IPS-18c (cell line): ENCODE measurements at regions not wholly inside any gene's neighbourhood (a gene's known extent, or its start where the extent isn't known, plus 50 kb on each side); places are given as distances from the start of the nearest gene placed in this dataset.

Experiments used
- H3K4me3 ChIP-seq: 2 replicates; pipeline ENCODE4 v1.7.0; 2013; ENCODE audit warnings: low read depth, mild to moderate bottlenecking, low read length, moderate library complexity; ENCODE audit not compliant: insufficient read depth
- H3K9me3 ChIP-seq: one replicate; pipeline ENCODE4 v1.6.1; 2013; ENCODE audit warnings: mild to moderate bottlenecking, low read length, moderate library complexity; ENCODE audit not compliant: control insufficient read depth, insufficient read depth

DNA sequence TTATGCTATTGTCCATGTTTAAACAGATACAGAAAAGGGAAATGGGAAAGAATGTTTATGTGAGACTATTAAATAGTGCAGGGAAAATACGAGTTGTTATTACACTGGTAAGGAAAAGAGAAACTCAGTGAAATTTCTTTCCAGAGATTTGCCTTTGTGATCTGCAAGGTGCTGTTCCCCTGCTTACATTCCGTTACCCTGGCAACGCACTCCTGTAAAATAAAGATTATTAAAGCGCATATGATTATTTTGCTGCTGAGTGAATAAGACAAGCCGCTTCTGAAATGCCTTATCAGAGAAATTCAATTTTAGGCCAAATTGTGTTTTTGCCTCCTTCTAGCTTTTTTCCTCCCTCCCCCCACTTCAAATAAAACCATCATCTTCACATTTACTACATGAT lies 328.6 kb upstream of the PMFBP1 start:
- no peak overlapping the region for H3K4me3 ChIP-seq

DNA sequence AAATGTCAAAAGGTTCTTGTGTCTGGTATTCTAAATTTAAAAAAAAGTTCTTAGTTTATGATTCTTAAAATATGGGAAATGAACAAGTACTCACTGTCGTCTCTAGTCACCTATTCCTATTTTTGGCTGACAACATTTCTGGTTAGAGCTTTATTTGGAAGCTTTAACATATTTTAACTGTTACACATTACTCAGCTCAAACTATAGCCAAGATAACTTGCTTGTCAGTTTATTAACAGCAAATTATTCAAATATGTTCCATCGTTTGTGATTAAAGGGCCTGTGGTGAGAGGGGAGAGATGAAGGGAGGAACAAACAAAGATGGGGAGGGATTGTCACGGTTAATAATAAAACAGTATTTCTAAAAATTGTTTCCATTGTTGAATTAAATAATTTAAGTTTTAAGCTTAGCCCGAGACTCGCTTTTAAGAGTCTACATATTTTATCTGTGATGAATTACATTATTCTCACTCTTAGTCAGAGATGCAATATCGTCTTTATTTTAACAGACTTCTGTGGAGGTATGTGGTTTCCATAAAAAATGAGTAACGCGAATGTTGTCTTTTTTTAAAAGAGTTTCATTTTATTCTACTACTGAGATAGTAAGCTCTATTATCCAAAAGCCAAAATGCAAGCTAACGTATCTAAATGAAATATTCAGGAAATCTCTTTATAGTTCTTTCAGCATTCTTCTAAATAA lies 321.9 kb upstream of the PMFBP1 start:
- H3K9me3 ChIP-seq: no peaks in the 10 kb centered on the region
- H3K4me3 ChIP-seq: no peak overlapping the region

More for the DNA sequence above, 328.6 kb upstream of the PMFBP1 start:
- H3K9me3 ChIP-seq: no peaks in the 10 kb centered on the region

DNA sequence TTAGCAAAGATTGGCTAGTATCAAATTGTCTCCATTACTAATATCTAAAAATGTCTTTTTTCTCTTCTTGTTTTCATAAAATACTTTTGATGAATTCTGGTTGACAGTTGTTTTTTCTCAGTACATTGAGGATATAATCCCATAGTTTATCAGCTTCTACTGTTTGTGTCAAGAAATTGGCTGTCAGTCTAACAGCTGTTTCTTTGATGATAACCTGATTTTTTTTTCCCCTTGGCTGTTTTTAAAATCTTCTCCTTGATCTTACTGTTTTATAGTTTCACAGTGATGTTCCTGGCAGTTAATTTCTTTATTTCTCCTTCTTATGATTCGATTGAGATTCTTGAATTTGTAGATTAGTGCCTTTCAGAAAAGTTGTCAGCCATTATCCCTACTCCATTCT lies 315.3 kb upstream of the PMFBP1 start:
- H3K9me3 ChIP-seq: no peaks in the 10 kb centered on the region
- H3K4me3 ChIP-seq: no peak overlapping the region

DNA sequence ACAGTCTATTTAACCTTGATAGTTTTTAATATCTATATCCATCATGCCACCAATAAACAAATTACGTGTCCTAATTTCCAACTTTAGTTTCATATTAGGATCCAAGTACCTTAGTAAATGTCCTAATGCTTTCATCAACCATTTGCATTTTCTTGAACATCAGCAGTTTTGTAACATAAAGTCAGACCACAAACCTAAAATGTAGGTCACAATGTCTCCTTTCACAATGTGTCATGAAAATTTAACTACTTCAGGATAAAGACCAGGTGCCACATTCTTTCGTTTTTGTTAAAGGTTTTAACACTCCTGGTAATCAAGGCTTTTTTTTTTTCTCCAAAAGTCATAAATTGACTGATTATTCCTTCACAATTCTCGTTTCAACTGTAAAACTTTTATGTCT lies 310.7 kb upstream of the PMFBP1 start:
- no peaks in the 10 kb centered on the region for H3K9me3 ChIP-seq

DNA sequence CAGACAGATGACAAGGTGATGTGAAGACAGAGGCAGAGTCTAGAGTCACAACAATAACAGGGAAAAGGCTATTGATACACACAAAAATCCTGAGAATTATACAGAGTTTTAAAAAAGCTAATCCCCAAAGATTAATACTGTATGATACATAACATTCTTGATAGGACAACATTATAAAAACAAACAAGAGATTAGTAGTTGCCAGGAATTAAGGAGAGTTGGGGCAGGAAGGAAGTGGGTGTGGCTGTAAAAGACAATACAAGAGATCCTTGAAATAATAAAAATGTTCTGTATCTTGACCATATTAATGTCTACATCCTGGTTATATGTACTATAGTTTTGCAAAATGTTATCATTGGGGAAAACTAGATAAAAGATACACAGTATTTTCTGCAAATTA lies 309.5 kb upstream of the PMFBP1 start:
- Histone ChIP-seq H3K4me3 (no peak overlapping the region), H3K9me3 (no peaks in the 10 kb centered on the region)

More for the DNA sequence above, 310.7 kb upstream of the PMFBP1 start:
- no peak overlapping the region for H3K4me3 ChIP-seq

DNA sequence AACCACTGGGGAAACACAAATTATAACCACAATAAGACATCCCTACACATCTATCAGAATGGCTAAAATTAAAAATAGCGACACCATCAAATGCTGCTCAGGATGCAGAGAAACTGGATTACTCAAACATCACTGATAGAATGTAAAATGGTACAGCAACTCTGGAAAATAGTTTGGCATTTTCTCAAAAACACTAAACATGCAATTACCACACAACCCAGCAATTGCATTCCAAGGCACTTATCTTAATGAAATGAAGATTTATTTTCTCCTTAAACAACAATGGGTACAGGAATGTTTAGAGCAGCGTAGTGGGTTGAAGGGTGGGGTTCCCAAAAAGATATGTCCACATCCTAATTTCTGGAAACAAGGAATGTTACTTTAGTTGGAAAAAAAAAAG lies 309.0 kb upstream of the PMFBP1 start:
- Histone ChIP-seq H3K4me3 (no peak overlapping the region), H3K9me3 (no peaks in the 10 kb centered on the region)

DNA sequence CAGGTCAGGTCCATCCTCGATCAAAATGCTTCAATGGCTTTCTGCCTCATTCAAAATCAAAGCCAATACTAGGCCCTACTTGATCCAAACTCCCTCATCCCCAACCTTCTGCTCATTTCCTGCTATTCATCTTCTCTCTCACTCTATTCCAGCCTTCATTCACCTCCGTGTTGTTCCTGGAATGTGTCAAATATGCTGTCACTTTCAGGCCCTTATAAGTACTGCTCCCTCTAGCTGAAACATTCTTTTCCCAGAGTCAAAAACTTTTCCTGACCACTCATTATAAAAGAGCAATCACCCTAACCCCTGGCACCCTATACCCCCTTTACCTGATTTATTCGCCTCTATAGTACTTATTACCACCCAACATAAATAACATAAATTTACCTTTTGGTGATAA lies 303.7 kb upstream of the PMFBP1 start:
- H3K9me3 ChIP-seq: no peaks in the 10 kb centered on the region
- no peak overlapping the region for H3K4me3 ChIP-seq

DNA sequence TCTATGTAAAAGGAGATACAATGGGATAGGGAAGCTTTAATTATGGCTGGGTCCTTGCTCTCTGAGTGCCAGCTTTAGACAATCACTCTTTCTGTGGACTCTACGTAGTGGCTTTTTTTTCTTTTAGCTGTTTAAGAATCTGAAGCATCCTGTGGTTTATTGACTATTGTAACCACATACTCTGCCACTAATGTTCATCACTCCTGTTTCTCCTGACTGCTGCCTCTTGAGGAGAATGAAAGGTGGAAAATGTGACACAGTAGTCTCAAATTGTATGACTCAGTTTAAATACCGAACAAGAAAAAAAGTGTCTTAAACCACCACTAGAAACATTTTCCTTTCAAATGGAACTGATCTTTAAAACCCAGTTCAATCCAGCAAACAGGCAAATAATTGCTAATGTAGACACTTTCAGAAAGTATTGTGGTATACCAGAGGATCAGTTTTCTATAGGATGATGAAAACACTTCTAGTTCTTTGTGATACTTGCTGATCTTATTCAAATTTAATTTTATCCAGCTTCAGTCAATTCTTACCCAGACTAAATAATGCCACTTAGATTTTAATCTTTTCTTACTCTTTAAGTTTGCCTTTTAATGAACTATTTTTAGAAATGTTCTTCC lies 302.7 kb upstream of the PMFBP1 start:
- no peak overlapping the region for H3K4me3 ChIP-seq
- H3K9me3 ChIP-seq: no peaks in the 10 kb centered on the region

DNA sequence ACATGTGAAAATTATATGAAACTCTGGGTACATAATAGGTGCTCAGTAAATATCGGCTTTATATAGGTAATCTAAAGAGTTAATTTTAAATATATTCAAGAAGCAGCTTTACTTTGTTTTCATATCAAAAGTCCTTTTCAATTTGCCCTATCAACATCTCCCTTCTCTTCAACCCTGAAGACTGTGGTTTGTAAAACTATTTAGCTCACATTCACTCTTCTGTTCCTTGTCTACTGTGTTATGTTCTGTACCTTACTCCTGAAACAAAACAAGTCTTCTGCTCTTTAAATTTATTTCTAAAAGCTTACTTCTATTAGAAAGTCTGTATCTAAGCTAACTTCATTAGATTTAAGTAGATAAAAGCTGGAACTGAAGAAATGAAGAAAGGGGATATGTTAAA lies 301.7 kb upstream of the PMFBP1 start:
- Histone ChIP-seq H3K9me3 (no peaks in the 10 kb centered on the region), H3K4me3 (no peak overlapping the region)

DNA sequence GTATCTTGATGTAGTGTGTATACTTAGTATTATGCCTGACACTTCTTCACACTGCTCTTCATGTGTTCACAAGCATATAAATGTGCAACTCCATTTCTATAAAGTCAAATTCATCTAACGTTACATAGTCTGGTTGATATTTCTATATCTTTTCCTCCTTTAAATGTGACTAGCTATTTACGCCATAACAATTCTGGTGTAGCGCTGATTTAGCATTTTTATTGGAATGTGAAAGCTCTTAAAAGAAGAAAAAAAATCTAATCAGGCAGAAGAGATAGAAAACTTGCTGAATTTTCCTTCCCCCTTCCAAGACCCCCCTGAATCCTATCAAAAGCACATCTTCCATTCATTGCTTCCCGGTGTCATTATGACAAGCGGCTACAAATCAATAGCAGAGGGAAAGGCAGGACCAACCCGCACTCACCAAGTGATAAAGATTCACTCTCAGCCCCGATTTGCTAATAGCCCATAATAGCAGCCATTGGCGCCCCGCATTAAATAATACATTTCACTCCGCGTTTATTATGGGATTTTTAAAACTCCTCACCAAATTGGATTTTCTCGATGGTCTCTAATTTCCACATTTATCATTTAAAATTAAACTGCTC lies 299.5 kb upstream of the PMFBP1 start:
- no peaks in the 10 kb centered on the region for H3K9me3 ChIP-seq
- no peak overlapping the region for H3K4me3 ChIP-seq

DNA sequence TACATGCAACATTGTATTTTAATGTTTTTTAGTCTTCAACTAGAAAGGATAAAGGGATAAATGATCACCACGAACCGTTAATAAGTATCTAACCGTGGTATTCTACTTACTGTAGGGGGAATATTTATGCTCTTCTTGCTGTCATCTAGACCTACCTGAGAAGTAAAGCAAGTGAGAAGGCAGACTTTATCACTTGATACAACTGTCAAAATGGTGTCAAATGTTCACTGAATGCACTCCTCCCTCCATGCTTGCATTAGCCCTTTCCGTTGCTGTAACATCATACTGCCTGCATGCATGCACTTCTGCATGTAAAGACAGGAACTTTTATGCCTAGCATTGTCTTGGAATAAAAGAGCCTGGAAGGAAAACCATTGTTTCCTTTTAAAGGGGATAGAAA lies 298.6 kb upstream of the PMFBP1 start:
- no peaks in the 10 kb centered on the region for H3K9me3 ChIP-seq
- no peak overlapping the region for H3K4me3 ChIP-seq

DNA sequence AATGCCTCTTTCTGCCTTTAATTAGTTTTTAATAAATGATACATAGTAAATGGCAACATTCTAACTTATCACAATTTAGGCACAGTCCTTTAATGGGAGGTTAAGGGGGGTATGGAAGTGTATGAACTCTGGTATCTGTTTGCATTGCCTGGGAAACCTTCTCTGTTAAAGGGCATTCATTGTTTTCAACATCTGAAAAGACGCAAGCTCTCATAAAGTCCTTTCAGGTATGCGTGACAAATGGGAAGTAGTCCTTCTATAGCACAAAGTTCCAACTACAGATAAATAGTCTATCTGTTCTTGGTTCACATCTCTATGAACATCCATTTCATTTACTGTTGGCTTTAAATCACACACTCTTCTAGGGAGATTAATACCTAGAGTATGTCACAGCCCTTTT lies 298.0 kb upstream of the PMFBP1 start:
- no peak overlapping the region for H3K4me3 ChIP-seq
- no peaks in the 10 kb centered on the region for H3K9me3 ChIP-seq

DNA sequence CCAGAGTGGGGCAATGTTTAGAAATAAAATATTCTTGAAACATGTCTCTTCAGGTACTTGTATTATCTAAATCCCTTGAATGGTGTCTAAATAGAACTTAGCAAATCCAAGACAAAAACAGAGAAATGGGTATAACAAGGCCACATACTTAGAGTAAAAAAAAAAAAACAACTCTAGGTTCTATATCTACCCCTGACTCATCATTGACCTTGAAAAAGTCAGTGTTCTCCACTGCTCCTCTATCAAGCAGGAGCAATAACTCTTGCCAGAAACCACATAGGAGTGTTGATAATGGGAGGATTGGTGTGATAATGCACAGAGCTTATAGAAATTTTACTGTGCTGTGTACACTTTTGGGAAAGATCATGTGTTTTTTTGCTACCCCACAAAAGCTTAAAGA lies 296.6 kb upstream of the PMFBP1 start:
- no peak overlapping the region for H3K4me3 ChIP-seq
- H3K9me3 ChIP-seq: no peaks in the 10 kb centered on the region

DNA sequence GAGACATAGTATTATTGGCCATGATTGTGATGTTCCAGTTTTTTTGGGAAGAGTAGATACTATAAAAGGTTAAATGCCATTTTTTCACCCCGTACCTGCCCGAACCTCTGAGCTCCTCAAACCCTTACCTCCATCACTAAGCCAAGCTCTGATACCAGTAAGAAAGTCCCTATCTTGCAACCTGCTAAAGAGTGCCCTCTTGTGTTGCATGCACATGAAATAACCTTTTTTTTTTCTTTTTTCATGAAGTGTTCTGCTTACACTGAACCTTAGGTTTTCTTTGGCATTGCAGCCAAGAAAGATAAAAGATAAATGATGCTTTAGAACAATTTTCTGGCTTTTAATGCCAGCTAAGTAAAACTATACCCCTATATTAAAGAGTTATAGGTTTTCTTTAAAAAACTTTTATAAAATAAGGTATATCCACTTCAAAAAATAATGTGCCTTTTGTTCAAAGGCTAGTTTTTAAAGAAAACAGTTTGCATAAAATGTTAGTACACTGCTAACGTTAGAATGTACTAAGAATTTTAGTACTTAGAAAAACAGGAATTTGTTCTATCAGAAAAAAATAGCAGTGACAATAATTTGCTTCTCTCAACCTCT lies 295.3 kb upstream of the PMFBP1 start:
- H3K9me3 ChIP-seq: no peaks in the 10 kb centered on the region
- no peak overlapping the region for H3K4me3 ChIP-seq

DNA sequence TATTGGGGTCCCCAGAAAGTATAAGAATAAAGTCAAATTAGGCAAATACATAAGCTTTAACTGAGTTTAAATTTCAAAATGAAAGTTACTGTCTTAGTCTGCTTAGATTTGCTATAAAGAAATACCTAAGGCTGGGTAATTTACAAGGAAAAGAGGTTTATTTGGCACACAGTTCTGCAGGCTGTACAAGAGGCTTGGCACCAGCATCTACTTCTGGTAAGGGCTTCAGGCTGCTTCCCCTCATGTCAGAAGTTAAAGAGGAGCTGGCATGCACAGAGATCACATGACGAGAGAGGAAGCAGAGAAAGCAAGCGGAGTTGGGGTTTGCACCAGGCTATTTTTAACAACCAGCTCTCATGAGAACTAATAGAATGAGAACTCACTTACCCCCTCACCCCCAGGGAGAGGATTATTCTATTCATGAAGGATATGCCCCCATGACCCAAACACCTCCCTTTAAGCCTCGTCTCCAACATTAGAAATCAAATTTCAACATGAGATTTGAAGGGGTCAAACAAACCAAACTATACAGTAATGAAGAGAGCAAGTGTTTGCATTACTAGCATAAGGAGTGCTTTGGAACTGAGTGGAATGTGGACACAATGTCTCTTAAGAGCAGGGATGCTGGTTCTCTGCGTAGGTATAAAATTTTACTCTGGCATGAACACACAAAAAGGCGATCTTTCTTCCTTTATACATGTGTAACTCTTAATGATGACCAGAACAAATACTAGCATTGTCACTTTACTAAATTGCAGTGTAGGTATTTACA lies 292.8 kb upstream of the PMFBP1 start:
- no peaks in the 10 kb centered on the region for H3K9me3 ChIP-seq

DNA sequence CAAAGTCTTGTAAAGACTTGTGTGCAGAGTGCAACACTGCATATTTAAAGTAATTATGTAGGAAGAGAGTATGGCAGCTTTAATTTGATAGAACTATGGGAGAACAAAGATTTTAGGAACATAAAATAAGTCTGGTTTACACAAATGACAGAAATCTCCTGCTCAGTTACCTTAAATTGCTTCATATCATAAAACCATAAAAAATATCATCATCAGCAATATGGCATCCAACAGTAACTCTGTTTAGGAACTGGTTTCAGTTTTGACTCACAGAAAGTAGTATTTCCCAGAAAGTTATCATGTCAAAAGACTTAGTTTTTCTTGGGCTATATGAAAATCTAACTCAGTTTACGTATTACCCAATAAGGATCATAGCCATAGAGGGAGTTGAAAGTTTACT lies 292.1 kb upstream of the PMFBP1 start:
- Histone ChIP-seq H3K9me3 (no peaks in the 10 kb centered on the region), H3K4me3 (no peak overlapping the region)

More for the DNA sequence above, 292.8 kb upstream of the PMFBP1 start:
- H3K4me3 ChIP-seq: no peak overlapping the region

DNA sequence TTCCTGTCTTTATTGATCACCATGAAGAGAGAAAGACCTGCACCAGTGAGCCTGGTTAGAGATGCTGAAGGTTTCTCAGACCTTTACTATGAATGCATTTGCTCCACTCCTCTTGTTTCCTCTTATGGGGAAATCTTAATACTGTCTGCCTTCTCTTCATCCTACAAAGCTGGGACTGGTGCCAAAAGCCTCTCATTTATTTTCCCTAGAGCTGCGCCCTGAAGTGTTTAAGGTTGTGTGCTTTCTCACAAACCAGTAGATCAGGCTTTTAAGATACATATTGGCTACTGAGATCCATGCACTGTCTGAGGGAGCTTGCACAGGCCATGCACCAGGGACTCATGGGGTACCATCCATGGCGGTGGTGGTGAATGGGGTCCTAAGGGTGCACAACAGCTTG lies 286.1 kb upstream of the PMFBP1 start:
- Histone ChIP-seq H3K4me3 (no peak overlapping the region), H3K9me3 (peaks cover 5% of the 10 kb centered on the region)
